ENCODE measurements at regions not wholly inside any gene's neighbourhood (a gene's known extent, or its start where the extent isn't known, plus 50 kb on each side); places are given as distances from the start of the nearest gene placed in this dataset.

DNA sequence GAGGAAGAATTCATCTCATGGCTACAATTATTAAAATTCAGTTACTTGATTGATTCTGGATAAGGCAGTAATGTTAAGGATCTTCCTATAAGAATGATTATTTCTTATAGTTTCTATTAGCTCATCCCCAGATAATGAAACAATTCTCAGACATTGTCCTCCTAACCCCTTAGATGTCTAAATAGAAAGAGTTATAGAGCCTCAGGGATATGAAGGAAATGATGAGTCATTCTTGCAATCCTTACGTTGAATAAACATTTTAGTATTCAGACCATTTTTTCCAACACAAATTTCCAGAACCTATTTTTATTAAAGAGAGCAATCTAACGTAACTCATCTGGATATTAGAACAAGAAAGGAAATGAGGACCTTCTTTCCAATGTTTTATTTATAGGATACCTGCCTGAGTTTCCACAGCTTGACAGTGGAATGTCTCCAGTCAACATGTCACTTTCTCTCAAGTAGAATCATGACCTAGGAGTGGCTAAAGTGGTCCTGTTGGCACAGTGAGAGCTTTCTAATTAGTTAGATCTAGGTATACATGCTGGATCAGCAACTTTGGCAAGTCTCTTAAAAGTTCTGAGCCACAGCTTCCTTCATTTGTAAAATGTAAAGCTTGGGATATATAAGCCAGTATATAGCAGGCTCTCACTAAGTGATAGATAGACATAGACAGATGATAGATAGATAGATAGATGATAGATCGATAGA lies 88.0 kb upstream of the RAB27B start:
- Histone ChIP-seq H3K36me3 (ENCODE audit: low read length) (no peaks in the 10 kb centered on the region), H4K20me1 (ENCODE audit: low read depth, low read length) (no peaks in the 10 kb centered on the region), H3K4me3 (ENCODE audit: insufficient read depth, low read length, poor library complexity, severe bottlenecking) (no peak overlapping the region), H3K4me2 (ENCODE audit: low read depth, low read length, poor library complexity, severe bottlenecking) (no peak overlapping the region), H3K27me3 (ENCODE audit: low read length) (no peaks in the 10 kb centered on the region), H3F3A (ENCODE audit: insufficient read depth) (no peaks in the 10 kb centered on the region), H2AFZ (ENCODE audit: low read depth, low read length, severe bottlenecking) (no peak overlapping the region), H3K9ac (ENCODE audit: low read length) (no peak overlapping the region), H3K79me2 (ENCODE audit: insufficient read depth, low read length) (no peaks in the 10 kb centered on the region), H3K27ac (ENCODE audit: low read depth, low read length) (no peak overlapping the region), H3K9me3 (ENCODE audit: insufficient read depth, low read length) (no peaks in the 10 kb centered on the region), H3K9me2 (replicated peaks; ENCODE audit: insufficient read depth, low read length) (no peaks in the 10 kb centered on the region)
- TF ChIP-seq CTCF (IDR thresholded peaks at IDR 0.05; ENCODE audit: insufficient read depth, low read length, poor library complexity, severe bottlenecking) (no peak), EZH2phosphoT487 (conservative IDR thresholded peaks at IDR 0.05; ENCODE audit: low read length) (no peak)

- TF ChIP-seq EZH2phosphoT487 (conservative IDR thresholded peaks at IDR 0.05; ENCODE audit: low read length) (no peak), CTCF (IDR thresholded peaks at IDR 0.05; ENCODE audit: insufficient read depth, low read length, poor library complexity, severe bottlenecking) (no peak)
Measured at GRCh38 chr18:54742120-54742519, 86.2 kb upstream of the RAB27B start.

GRCh38 chr18:54742659-54743604 lies 85.3 kb upstream of the RAB27B start:
- Histone ChIP-seq H3K9me2 (replicated peaks; ENCODE audit: insufficient read depth, low read length) (no peaks in the 10 kb centered on the region), H3K4me3 (ENCODE audit: insufficient read depth, low read length, poor library complexity, severe bottlenecking) (no peak overlapping the region), H3F3A (ENCODE audit: insufficient read depth) (no peaks in the 10 kb centered on the region), H3K4me2 (ENCODE audit: low read depth, low read length, poor library complexity, severe bottlenecking) (no peak overlapping the region), H3K9me3 (ENCODE audit: insufficient read depth, low read length) (no peaks in the 10 kb centered on the region), H3K27ac (ENCODE audit: low read depth, low read length) (no peak overlapping the region), H3K27me3 (ENCODE audit: low read length) (no peaks in the 10 kb centered on the region), H2AFZ (ENCODE audit: low read depth, low read length, severe bottlenecking) (no peak overlapping the region), H4K20me1 (ENCODE audit: low read depth, low read length) (no peaks in the 10 kb centered on the region), H3K9ac (ENCODE audit: low read length) (no peak overlapping the region), H3K36me3 (ENCODE audit: low read length) (no peaks in the 10 kb centered on the region), H3K79me2 (ENCODE audit: insufficient read depth, low read length) (no peaks in the 10 kb centered on the region)
- no peak for TF ChIP-seq CTCF (IDR thresholded peaks at IDR 0.05; ENCODE audit: insufficient read depth, low read length, poor library complexity, severe bottlenecking)
- no peak for TF ChIP-seq EZH2phosphoT487 (conservative IDR thresholded peaks at IDR 0.05; ENCODE audit: low read length)

More at GRCh38 chr18:54742120-54742519, 86.2 kb upstream of the RAB27B start:
- no peaks in the 10 kb centered on the region for H4K20me1 ChIP-seq (ENCODE audit: low read depth, low read length)
- H3K4me3 ChIP-seq (ENCODE audit: insufficient read depth, low read length, poor library complexity, severe bottlenecking) = no peak overlapping the region
- no peaks in the 10 kb centered on the region for H3K9me3 ChIP-seq (ENCODE audit: insufficient read depth, low read length)
- no peak overlapping the region for H2AFZ ChIP-seq (ENCODE audit: low read depth, low read length, severe bottlenecking)
- no peak overlapping the region for H3K9ac ChIP-seq (ENCODE audit: low read length)
- H3K79me2 ChIP-seq (ENCODE audit: insufficient read depth, low read length) = no peaks in the 10 kb centered on the region
- H3K27me3 ChIP-seq (ENCODE audit: low read length) = no peaks in the 10 kb centered on the region
- no peak overlapping the region for H3K4me2 ChIP-seq (ENCODE audit: low read depth, low read length, poor library complexity, severe bottlenecking)
- H3K36me3 ChIP-seq (ENCODE audit: low read length) = no peaks in the 10 kb centered on the region
- no peak overlapping the region for H3K27ac ChIP-seq (ENCODE audit: low read depth, low read length)
- no peaks in the 10 kb centered on the region for H3F3A ChIP-seq (ENCODE audit: insufficient read depth)
- no peaks in the 10 kb centered on the region for H3K9me2 ChIP-seq (replicated peaks; ENCODE audit: insufficient read depth, low read length)

Data from SU-DHL-6 (cell line).